H1 (cell line): ENCODE measurements at regions not wholly inside any gene's neighbourhood (a gene's known extent, or its start where the extent isn't known, plus 50 kb on each side); places are given as distances from the start of the nearest gene placed in this dataset.

Experiments
- CTCF ChIP-seq, 3 experiments: IDR thresholded peaks; 1 replicate in 2 of 3; 2 replicates in 1 of 3; pipeline versions ENCODE4 v1.5.1 to v1.6.1; 2011; ENCODE audit warnings: low read length in 3 of 3, mild to moderate bottlenecking in 3 of 3, inconsistent platforms in 2 of 3, low read depth in 1 of 3, moderate library complexity in 1 of 3; ENCODE audit not compliant: insufficient read depth in 1 of 3; ENCODE audit errors: control extremely low read depth in 1 of 3
- EP300 ChIP-seq, 2 experiments: IDR thresholded peaks; 1 replicate in 1 of 2; 2 replicates in 1 of 2; pipeline ENCODE4 v1.6.1; 2011 to 2012; ENCODE audit warnings: low read depth in 2 of 2, low read length in 2 of 2, mild to moderate bottlenecking in 2 of 2, borderline replicate concordance in 1 of 2, inconsistent platforms in 1 of 2, moderate library complexity in 1 of 2
- JUN ChIP-seq: IDR thresholded peaks from 2 replicates; pipeline ENCODE4 v1.6.1; 2011; ENCODE audit warnings: low read depth, mild to moderate bottlenecking, improper control_type of control experiment, low read length
- MAX ChIP-seq: IDR thresholded peaks from 2 replicates; pipeline ENCODE4 v1.6.1; 2012; ENCODE audit warnings: inconsistent platforms
- POLR2A ChIP-seq, 2 experiments: IDR thresholded peaks; 1 replicate in 1 of 2; 2 replicates in 1 of 2; pipeline ENCODE4 v1.6.1; 2011; ENCODE audit warnings: low read depth in 2 of 2, low read length in 2 of 2, mild to moderate bottlenecking in 2 of 2; ENCODE audit errors: control extremely low read depth in 1 of 2
- SP2 ChIP-seq: IDR thresholded peaks from 2 replicates; pipeline ENCODE4 v1.6.1; 2012; ENCODE audit warnings: mild to moderate bottlenecking, low read length, inconsistent platforms
- TAF1 ChIP-seq: IDR thresholded peaks from 2 replicates; pipeline ENCODE4 v1.6.1; 2011; ENCODE audit warnings: mild to moderate bottlenecking, low read depth, low read length
- YY1 ChIP-seq: IDR thresholded peaks from 2 replicates; pipeline ENCODE4 v1.6.1; 2011; ENCODE audit warnings: low read depth, mild to moderate bottlenecking, low read length

- TF ChIP-seq CTCF (IDR thresholded peaks at IDR 0.05; ENCODE audit: control extremely low read depth in 1 of 3, insufficient read depth in 1 of 3, low read depth in 1 of 3, low read length in 3 of 3) (no peak), SP2 (no peak), EP300 (IDR thresholded peaks at IDR 0.05; ENCODE audit: borderline replicate concordance in 1 of 2, low read depth in 2 of 2, low read length in 2 of 2) (no peak), JUN (no peak), MAX (no peak), TAF1 (no peak), POLR2A (IDR thresholded peaks at IDR 0.05; ENCODE audit: control extremely low read depth in 1 of 2, low read depth in 2 of 2, low read length in 2 of 2) (no peak), YY1 (no peak)
Observed at GRCh38 chr12:124645530-124646244, 78.3 kb upstream of the NCOR2 start.
